ENCODE measurements at regions not wholly inside any gene's neighbourhood (a gene's known extent, or its start where the extent isn't known, plus 50 kb on each side); places are given as distances from the start of the nearest gene placed in this dataset.

GRCh38 chr16:61596655-61597054 lies 439.6 kb downstream of the CDH8 start:
- DNase-seq: no peak

- DNase-seq: no peak
Measured at GRCh38 chr16:61595605-61596004, 440.6 kb downstream of the CDH8 start.

DNA sequence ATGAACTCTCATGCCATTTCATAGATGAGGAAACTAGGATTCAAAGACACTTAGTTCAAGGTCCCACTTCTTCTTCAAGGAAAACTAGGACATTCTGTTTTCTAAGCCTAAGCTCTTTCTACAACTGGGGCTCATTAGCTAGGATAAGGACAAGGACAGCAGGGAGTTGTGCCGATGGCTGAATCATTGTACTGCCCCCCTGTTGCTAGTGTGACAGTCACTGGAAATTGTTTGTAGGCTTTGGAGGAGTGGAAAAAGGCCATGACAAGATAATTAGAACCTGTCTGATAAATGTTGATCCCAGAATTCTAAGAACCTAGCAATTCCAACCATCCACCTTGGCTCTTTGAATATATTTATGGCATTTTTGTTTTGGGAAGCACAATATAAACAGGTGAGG lies 445.7 kb downstream of the CDH8 start:
- no peak for DNase-seq

DNA sequence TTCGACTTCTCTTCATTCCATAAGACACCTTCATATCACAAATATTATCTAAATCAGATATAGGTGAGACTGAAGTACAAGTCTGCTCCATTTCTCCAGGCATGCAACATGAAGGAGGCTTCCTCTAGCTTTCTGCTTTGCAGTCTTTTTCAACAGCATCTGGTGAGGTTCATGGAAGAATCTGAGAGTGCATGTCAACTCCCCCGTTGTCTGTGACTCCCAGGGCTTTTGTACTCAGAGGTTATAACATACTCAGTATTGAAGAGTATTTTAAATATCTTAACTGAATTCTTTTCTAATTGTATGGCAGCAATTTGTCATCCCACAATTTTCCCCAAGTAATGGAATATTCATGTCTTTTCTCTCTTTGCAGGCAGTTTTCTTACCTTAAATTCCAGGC lies 448.7 kb downstream of the CDH8 start:
- no peak for DNase-seq

DNA sequence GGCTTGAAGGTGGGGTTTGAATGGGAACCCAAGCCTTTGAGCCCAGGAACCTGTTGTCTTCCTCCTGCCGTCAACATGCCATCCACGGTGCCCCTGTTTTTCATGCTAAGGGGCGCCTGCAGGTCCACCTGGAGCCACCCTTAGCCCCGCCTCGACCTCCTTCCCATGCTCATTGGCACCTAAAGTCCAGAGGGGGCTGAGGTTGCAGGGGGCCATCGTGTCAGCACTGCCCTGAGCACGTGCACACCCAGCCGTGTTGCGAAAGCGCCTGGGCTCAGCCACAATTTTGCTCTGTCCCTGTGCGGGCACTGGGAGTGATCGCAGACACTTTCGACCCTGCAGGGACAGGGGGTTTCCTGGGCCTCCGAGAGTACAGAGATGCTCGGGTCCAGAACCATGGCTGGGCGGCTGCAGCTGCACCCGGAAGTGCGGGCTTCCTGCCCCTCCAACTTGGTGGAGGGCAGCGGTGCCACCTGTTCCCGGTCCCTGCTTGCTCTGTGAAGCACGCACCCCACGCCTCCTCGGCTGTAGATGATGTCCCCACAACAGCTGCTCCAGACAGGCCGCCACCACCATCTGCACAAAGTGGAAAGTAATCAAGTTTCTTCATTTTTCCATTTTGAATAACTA lies 454.7 kb downstream of the CDH8 start:
- no peak for DNase-seq

GRCh38 chr16:61580579-61580978 lies 455.7 kb downstream of the CDH8 start:
- no peak for DNase-seq

- no peak for DNase-seq
Measured at GRCh38 chr16:61579195-61579594, 457.0 kb downstream of the CDH8 start.

- no peak for DNase-seq
Measured at GRCh38 chr16:61576476-61576875, 459.8 kb downstream of the CDH8 start.

DNA sequence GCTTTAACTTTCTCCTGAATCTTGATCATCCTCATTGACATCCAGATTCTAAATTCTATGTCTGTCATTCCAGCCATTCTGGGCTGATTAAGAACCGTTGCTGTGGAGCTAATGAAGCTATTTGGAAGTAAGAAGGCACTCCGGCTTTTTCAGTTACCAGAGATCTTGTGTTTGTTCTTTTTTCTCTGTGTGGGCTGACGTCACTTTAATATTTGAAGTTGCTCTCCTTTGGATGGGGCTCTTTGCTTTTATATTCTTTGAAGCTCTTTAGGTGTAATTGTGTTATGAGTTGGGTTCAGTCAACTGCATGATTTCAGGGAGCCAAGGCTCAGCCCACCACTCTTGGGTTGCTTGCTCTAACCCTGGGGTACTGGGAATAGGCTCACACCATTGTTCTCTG lies 460.6 kb downstream of the CDH8 start:
- no peak for DNase-seq

- DNase-seq: no peak
Measured at GRCh38 chr16:61569028-61569427, 467.2 kb downstream of the CDH8 start.

GRCh38 chr16:61564716-61565115 lies 471.5 kb downstream of the CDH8 start:
- DNase-seq: no peak

DNA sequence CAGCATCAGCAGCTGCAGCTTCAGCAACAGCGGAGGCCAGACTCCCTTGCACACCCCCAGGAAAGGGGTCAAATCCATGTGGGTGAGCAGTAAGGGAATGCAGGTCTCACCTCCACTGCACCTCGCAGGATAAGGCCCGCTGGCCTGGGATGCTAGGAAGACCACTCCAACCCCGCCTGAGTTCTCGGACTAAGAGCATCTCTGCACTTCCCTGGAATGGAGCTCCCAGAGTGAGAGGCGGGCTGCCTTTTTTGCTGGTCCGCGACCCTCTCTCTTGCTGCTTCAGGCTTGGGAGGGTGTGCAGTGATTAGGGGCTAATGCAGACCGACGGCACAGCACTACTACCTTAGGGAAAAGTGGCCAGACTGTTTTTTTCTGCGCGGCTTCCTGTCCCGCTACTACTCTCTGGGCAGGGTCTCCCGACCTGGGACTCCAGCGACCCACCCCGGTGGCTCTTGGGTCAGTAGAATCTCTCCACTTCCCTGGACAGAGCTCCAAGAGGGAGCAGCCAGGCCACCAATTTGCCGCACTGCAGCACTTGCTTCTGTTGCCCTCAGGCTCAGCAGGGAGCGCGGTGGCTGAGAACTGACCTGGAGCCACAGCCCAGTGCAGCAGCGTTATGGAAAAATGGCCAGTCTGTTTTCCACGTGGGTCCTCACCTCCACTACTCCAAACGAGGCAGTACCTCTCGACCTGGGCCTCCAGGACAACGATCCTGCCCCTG lies 480.4 kb downstream of the CDH8 start:
- DNase-seq: no peak

DNA sequence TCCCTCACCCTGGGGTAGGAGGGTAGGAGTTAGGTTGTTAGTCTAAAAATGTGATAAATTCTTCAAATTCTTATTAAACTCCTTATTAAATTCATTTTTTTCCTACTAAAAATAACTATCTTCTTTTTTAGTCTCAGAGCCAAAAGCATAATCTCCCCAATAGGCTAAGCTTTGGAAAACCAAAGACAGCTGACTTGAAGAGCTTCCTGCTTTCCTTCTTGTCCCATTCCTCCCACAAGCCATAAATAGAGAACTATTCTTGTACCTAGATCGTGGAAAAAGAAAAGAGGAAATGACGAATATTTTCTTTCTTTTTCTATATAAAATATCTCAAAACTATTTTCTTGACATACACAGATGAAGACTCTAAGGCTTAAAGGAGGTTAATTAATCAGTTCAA lies 486.9 kb downstream of the CDH8 start:
- no peak for DNase-seq

GRCh38 chr16:61547626-61548025 lies 488.6 kb downstream of the CDH8 start:
- DNase-seq: no peak

- no peak for DNase-seq
Measured at GRCh38 chr16:61544165-61544564, 492.1 kb downstream of the CDH8 start.

- no peak for DNase-seq
Measured at GRCh38 chr16:61540216-61540615, 496.0 kb downstream of the CDH8 start.

DNA sequence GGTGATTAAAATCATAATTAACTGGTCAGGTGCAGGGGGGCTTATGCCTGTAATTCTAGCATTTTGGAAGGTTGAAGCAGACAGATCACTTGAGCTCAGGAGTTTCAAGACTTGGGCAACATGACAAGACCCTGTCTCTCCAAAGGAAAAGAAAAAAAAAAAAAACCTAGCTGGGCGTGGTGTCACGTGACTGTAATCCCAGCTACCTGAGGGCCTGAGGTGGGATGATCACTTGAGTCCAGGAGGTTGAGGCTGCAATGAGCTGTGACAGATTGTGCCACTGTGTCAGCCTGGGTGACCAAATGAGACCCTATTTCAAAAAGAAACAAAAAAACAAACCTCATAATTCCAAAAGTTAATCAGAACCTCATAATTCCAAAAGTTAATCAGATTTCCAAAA lies 505.5 kb downstream of the CDH8 start:
- DNase-seq: no peak

DNA sequence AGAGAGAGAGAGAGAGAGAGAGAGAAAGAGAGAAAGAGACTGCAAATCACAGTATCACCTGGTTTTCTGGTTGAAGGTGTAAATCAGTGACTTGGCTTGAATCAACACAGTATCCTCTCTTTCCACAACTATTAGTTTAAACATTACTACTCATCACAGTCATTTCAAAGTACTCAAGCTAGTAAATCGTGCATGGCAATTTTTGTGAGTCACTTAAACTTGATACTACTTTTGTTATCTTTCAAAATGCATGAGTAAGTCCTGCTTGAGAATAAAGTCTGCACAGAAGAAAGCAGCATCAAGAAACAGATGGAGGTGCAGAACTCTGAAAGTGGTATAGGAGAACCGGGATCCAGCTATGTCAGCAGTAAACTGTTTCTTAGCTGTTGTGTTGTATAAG lies 535.4 kb downstream of the CDH8 start:
- DNase-seq: no peak

GRCh38 chr16:61480250-61480649 lies 556.0 kb downstream of the CDH8 start:
- DNase-seq: no peak

DNA sequence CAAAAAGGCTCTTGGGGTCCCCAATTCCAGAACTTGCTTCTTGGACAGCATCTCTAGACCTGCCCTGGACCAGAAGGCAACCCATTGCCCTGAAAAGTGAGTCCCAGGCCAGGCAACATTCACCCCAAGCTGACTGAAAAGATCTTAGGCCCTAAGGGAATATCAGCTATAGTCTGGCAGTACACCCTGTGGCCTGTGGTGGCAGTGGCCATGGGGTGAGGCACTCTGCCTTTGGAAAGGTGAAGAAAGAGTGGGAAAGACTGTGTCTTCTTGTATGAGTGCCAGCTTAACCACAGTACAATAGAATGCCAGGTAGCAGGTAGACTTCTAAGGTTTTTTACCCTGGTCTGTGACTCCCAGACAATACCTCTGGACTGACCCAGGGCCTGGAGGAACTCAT lies 564.5 kb downstream of the CDH8 start:
- no peak for DNase-seq

DNA sequence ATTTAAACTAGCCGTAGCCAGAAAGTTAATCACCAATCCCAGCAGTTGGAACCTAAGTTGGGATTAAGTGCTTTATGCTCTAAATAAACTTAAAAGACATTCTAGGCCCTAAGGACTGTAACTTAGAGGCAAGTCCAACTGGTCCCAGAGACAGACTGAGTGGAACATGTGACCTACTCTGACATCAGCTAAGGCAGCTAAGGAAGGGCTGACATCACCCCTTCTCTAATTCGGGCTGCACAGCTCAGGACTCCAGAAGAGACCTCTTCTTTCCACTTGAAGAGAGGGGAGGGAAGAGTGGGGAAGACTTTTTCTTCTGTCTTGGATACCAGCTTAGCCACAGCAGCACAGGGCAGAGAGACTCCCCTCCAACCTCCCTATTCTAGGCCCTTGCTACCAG lies 565.2 kb downstream of the CDH8 start:
- no peak for DNase-seq

DNA sequence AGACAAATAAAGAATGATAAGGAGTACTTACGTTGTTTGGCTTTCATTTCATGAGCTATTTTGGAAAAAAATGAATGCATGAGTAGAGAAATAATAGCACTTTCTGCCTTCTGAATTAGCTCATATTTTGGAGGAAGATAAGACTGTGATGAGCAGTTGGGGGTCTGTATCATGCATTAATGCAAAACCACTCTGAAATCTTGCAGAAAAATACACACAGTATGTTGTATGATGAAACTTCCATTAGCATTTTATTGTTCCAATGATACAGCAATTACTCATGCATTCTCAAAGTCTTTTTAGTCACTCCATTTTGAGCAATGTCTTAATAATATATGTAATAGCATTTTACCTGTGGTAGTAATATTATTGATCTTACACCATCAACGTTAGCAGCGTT lies 571.0 kb downstream of the CDH8 start:
- no peak for DNase-seq

DNA sequence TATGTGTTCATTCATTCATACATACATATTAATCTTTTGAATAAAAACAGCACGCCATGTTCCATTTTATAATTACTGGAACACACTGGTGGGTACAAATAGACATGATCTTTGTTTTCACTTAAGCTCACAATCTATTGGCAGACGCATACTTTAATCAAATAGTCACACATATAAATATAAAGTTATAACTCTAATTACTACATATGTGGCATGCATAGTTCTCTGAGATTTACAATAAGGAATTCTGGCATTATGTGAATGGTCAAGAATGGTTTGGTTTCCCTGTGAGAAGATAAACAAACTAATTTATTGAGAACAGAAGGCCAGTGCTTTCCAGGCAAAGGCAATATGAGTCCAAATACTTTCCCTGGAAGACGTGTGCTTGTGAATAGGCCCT lies 576.2 kb downstream of the CDH8 start:
- DNase-seq: no peak

DNA sequence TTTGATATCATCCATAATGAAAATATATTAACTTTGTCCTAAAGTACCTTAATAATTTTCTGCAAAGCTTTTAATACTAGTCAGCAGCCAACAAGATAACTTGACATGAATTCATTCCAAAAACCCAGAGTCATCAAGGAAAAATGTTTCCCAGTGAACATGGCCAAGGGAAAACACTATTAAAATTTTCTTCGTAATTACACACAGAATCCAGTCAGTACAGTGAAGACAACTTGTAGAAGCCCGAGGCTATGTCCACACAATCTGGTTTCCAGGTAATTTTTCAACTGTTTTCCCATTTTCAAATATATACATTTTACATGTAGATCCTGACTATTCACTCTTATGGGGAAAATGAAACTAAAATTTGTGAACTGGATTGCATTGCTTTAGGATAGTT lies 600.9 kb downstream of the CDH8 start:
- no peak for DNase-seq

GRCh38 chr16:61432421-61432820 lies 603.8 kb downstream of the CDH8 start:
- DNase-seq: no peak

Measured in activated effector memory CD4-positive, alpha-beta T cell treated with anti-CD3 and anti-CD28 coated beads, Interleukin-2, amount 50 U/mL, for 16 hours (primary cell).